ENCODE measurements at regions not wholly inside any gene's neighbourhood (a gene's known extent, or its start where the extent isn't known, plus 50 kb on each side); places are given as distances from the start of the nearest gene placed in this dataset.

GRCh38 chr7:91636728-91637127 is 243.8 kb downstream of the MTERF1 start:
- TF ChIP-seq CTCF (IDR thresholded peaks at IDR 0.05), result no peak
- no peak for TF ChIP-seq POLR2A (IDR thresholded peaks at IDR 0.05)
